ENCODE measurements at regions not wholly inside any gene's neighbourhood (a gene's known extent, or its start where the extent isn't known, plus 50 kb on each side); places are given as distances from the start of the nearest gene placed in this dataset.

GRCh38 chr10:63885156-63885555 is 364.0 kb downstream of the REEP3 start:
- no peak for TF ChIP-seq ZNF274 (IDR thresholded peaks at IDR 0.05; ENCODE audit: low read depth, low read length)
- TF ChIP-seq YY1 (IDR thresholded peaks at IDR 0.05; ENCODE audit: insufficient read depth, insufficient read length) = no peak
- no peak for TF ChIP-seq SUZ12 (IDR thresholded peaks at IDR 0.05; ENCODE audit: extremely low read depth, insufficient read depth, insufficient read length)

Measured in NT2/D1 (cell line).